ENCODE measurements at regions not wholly inside any gene's neighbourhood (a gene's known extent, or its start where the extent isn't known, plus 50 kb on each side); places are given as distances from the start of the nearest gene placed in this dataset.

GRCh38 chr5:27523629-27524028 is 485.2 kb upstream of the CDH9 start:
- Histone ChIP-seq H3K27me3 (no peaks in the 10 kb centered on the region), H3K4me3 (no peak overlapping the region), H3K27ac (no peak overlapping the region), H3K4me1 (no peaks in the 10 kb centered on the region), H3K9me3 (peaks cover 0 to 4% of the 10 kb centered on the region in 2 donors), H3K36me3 (no peaks in the 10 kb centered on the region)
- no peak for DNase-seq
- TF ChIP-seq CTCF (IDR thresholded peaks at IDR 0.05): no peak
- TF ChIP-seq POLR2A (IDR thresholded peaks at IDR 0.05): no peak
- TF ChIP-seq POLR2AphosphoS5 (IDR thresholded peaks at IDR 0.05): no peak
- in situ Hi-C loops (cut with MboI; ENCODE audit: low pct_ligation_motif_present in 1 of 4, low pct_unique_long_range_greater_than_20kb in 1 of 4, low sequenced_read_pairs in 3 of 4): no loop called here
- 88% methylated on average over 20 of the region's 21 CpGs; no CpG with 5 or more reads in 1 of the 2 donors for WGBS, 2 donors (ENCODE audit: low coverage in 1 of 2)
- intact Hi-C loops (cut with DNase I; ENCODE audit: low total_unique reads): no loop called here

DNA sequence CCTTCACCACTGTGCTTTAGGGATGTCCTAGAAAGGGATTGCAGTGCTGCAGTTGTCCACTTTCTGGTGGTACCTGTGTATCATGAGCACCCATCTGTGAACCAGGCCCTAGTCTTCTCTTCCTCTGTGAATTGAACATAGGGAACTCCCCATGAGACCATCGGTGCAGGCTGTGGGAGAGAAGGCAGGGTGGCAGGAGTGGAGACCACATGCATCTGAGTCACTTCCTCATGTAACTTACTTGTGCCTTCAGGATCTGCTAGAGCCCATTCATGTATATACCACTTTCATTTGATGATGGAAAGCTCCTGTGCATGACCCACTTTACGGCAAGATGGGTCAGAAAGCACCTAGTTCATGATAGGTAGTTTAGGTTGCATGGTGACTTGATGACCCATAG is 478.1 kb upstream of the CDH9 start:
- Histone ChIP-seq H3K27ac (no peak overlapping the region), H3K4me3 (no peak overlapping the region), H3K9me3 (no peaks in the 10 kb centered on the region), H3K4me1 (no peaks in the 10 kb centered on the region), H3K27me3 (no peaks in the 10 kb centered on the region), H3K36me3 (no peaks in the 10 kb centered on the region)
- intact Hi-C loops (cut with DNase I; ENCODE audit: low total_unique reads): no loop called here
- in situ Hi-C loops (cut with MboI; ENCODE audit: low pct_ligation_motif_present in 1 of 4, low pct_unique_long_range_greater_than_20kb in 1 of 4, low sequenced_read_pairs in 3 of 4): no loop called here
- TF ChIP-seq POLR2A (IDR thresholded peaks at IDR 0.05) (no peak), POLR2AphosphoS5 (IDR thresholded peaks at IDR 0.05) (no peak), EP300 (IDR thresholded peaks at IDR 0.05; ENCODE audit: low read depth) (no peak), CTCF (IDR thresholded peaks at IDR 0.05) (no peak)
- no peak for DNase-seq
- WGBS, 2 donors (ENCODE audit: low coverage in 1 of 2): 83 to 89% methylated on average over 1 to 2 of the region's 2 CpGs

DNA sequence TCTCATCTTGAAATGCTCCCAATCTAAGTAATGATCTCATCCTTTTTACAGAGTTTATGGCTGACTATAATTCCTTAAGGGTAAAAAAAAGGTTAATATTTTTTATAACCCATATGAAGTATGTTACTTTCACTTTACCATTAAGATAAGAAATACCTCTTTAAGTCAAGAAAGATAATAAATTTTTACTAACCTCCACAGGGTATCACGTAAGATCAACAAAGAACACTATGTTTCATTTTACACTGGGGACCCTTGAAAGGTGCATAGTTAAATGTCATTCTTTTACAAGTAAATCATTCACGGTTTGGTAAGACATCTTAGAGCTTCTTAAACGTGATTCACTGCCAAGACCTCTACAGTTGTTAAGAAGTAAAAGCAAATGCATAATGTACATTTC is 472.7 kb upstream of the CDH9 start:
- WGBS, 2 donors (ENCODE audit: low coverage in 1 of 2): 25 to 29% methylated on average over 3 of the region's 3 CpGs
- no peaks in the 10 kb centered on the region for H3K36me3 ChIP-seq
- no peaks in the 10 kb centered on the region for H3K4me1 ChIP-seq
- no peak overlapping the region for H3K27ac ChIP-seq
- in situ Hi-C loops (cut with MboI; ENCODE audit: low pct_ligation_motif_present in 1 of 4, low pct_unique_long_range_greater_than_20kb in 1 of 4, low sequenced_read_pairs in 3 of 4) (no loop called here), intact Hi-C loops (cut with DNase I; ENCODE audit: low total_unique reads) (no loop called here)
- no peaks in the 10 kb centered on the region for H3K27me3 ChIP-seq
- H3K9me3 ChIP-seq: no peaks in the 10 kb centered on the region
- no peak overlapping the region for H3K4me3 ChIP-seq
- no peak for TF ChIP-seq POLR2A (IDR thresholded peaks at IDR 0.05)
- no peak for TF ChIP-seq POLR2AphosphoS5 (IDR thresholded peaks at IDR 0.05)
- no peak for TF ChIP-seq CTCF (IDR thresholded peaks at IDR 0.05)
- no peak for TF ChIP-seq EP300 (IDR thresholded peaks at IDR 0.05; ENCODE audit: low read depth)
- no peak for DNase-seq

GRCh38 chr5:27503813-27504212 is 465.4 kb upstream of the CDH9 start:
- in situ Hi-C loops (cut with MboI; ENCODE audit: low pct_ligation_motif_present in 1 of 4, low pct_unique_long_range_greater_than_20kb in 1 of 4, low sequenced_read_pairs in 3 of 4) (no loop called here), intact Hi-C loops (cut with DNase I; ENCODE audit: low total_unique reads) (no loop called here)
- TF ChIP-seq CTCF (IDR thresholded peaks at IDR 0.05) (no peak), POLR2A (IDR thresholded peaks at IDR 0.05) (no peak), EP300 (IDR thresholded peaks at IDR 0.05; ENCODE audit: low read depth) (no peak), POLR2AphosphoS5 (IDR thresholded peaks at IDR 0.05) (no peak)
- Histone ChIP-seq H3K27ac (no peak overlapping the region), H3K4me3 (no peak overlapping the region), H3K9me3 (peaks cover 0 to 7% of the 10 kb centered on the region in 2 donors), H3K36me3 (no peaks in the 10 kb centered on the region), H3K4me1 (no peaks in the 10 kb centered on the region), H3K27me3 (no peaks in the 10 kb centered on the region)
- 16 to 18% methylated on average over 3 of the region's 3 CpGs for WGBS, 2 donors (ENCODE audit: low coverage in 1 of 2)
- no peak for DNase-seq
